IMR-90 (cell line): ENCODE measurements at regions not wholly inside any gene's neighbourhood (a gene's known extent, or its start where the extent isn't known, plus 50 kb on each side); places are given as distances from the start of the nearest gene placed in this dataset.
"Not testable (repeated sequence)": the region's sequence is repeated elsewhere in the genome, so short reads cannot be mapped to it uniquely, and the experiment has no call there.

ENCODE experiments used
- ATAC-seq: fragments of 200-7000 bp; cut with Tn5 transposase; 2 replicates; pipeline ENCODE4 v1.9.1; 2020; ENCODE audit warnings: low read depth, mild to moderate bottlenecking, moderate library complexity
- BruUV-seq: library from RNA; stranded (reverse); fragments of 400-500 nt; replicated peaks from 2 replicates; lab custom pipeline; 2021; lab: Mats Ljungman, UMichigan
- CTCF ChIA-PET: fragments of 300-600 bp; formaldehyde crosslinking; extraction: SDS; loops from one replicate; lab custom pipeline; 2021; ENCODE audit warnings: antibody characterized with exemption; lab: Yijun Ruan, JAX
- POLR2A ChIA-PET: fragments of 300-600 bp; sonication (Branson Sonifier 250); formaldehyde crosslinking; loops from one replicate; lab custom pipeline; 2022; ENCODE audit warnings: antibody characterized with exemption; ENCODE audit not compliant: unreplicated experiment; lab: Charles Lee
- DNase-seq: peaks from one replicate; pipeline ENCODE4 v3.0.0; 2013
- H2AFZ ChIP-seq: replicated peaks from 2 replicates; pipeline ENCODE3; 2013; ENCODE audit warnings: low read length, mild to moderate bottlenecking; ENCODE audit not compliant: poor library complexity
- H2AK5ac ChIP-seq: 2 replicates; pipeline ENCODE4 v1.6.1; 2013; ENCODE audit warnings: low read depth, low read length, inconsistent platforms
- H2AK9ac ChIP-seq: replicated peaks from 2 replicates; pipeline ENCODE3; 2013; ENCODE audit warnings: mild to moderate bottlenecking, low read depth, low read length, moderate library complexity; ENCODE audit not compliant: poor library complexity
- H2BK120ac ChIP-seq: 2 replicates; pipeline ENCODE4 v1.6.1; 2013; ENCODE audit warnings: low read depth, low read length, inconsistent platforms
- H2BK15ac ChIP-seq: 3 replicates; pipeline ENCODE4 v1.6.1; 2013; ENCODE audit warnings: low read depth, low read length, inconsistent platforms
- H2BK20ac ChIP-seq: 2 replicates; pipeline ENCODE4 v1.6.1; 2013; ENCODE audit warnings: low read depth, mild to moderate bottlenecking, inconsistent platforms, low read length, moderate library complexity
- H2BK5ac ChIP-seq: 2 replicates; pipeline ENCODE4 v1.6.1; 2013; ENCODE audit warnings: mild to moderate bottlenecking, low read depth, low read length, inconsistent platforms; ENCODE audit not compliant: poor library complexity, severe bottlenecking
- H3K14ac ChIP-seq: replicated peaks from 2 replicates; pipeline ENCODE4 v1.6.1; 2013; ENCODE audit warnings: low read depth, low read length, inconsistent platforms
- H3K18ac ChIP-seq: 2 replicates; pipeline ENCODE4 v1.6.1; 2013; ENCODE audit warnings: low read depth, low read length, control low read depth
- H3K23ac ChIP-seq: 2 replicates; pipeline ENCODE4 v1.6.1; 2013; ENCODE audit warnings: low read depth, low read length, inconsistent platforms
- H3K27ac ChIP-seq: 2 replicates; pipeline ENCODE4 v1.5.1; 2013; ENCODE audit warnings: mild to moderate bottlenecking, control low read depth, low read length; ENCODE audit not compliant: insufficient read depth
- H3K27me3 ChIP-seq: 2 replicates; pipeline ENCODE4 v1.6.1; 2013; ENCODE audit warnings: low read length; ENCODE audit not compliant: control insufficient read depth, insufficient read depth
- H3K36me3 ChIP-seq: 2 replicates; pipeline ENCODE4 v1.6.1; 2013; ENCODE audit warnings: low read length, mixed read lengths; ENCODE audit not compliant: control insufficient read depth, insufficient read depth
- H3K4ac ChIP-seq: 2 replicates; pipeline ENCODE4 v1.6.1; 2013; ENCODE audit warnings: low read depth, low read length, inconsistent platforms
- H3K4me1 ChIP-seq: 2 replicates; pipeline ENCODE4 v1.6.1; 2013; ENCODE audit warnings: low read length, mixed read lengths; ENCODE audit not compliant: control insufficient read depth, insufficient read depth
- H3K4me2 ChIP-seq: 2 replicates; pipeline ENCODE4 v1.6.1; 2013; ENCODE audit warnings: low read depth, mild to moderate bottlenecking, control low read depth, low read length, moderate library complexity
- H3K4me3 ChIP-seq: 2 replicates; pipeline ENCODE4 v1.5.1; 2013; ENCODE audit warnings: low read depth, mild to moderate bottlenecking, control low read depth, low read length, moderate library complexity; ENCODE audit not compliant: insufficient read depth
- H3K56ac ChIP-seq: 2 replicates; pipeline ENCODE4 v1.6.1; 2013; ENCODE audit warnings: low read length, inconsistent platforms; ENCODE audit not compliant: insufficient read depth; ENCODE audit errors: extremely low read depth
- H3K79me1 ChIP-seq, 2 experiments: 2 replicates each; pipeline ENCODE4 v1.6.1; 2013; ENCODE audit warnings: low read length in 2 of 2, inconsistent platforms in 1 of 2, low read depth in 1 of 2
- H3K9ac ChIP-seq: 2 replicates; pipeline ENCODE4 v1.6.1; 2013; ENCODE audit warnings: low read depth, low read length, control low read depth
- H3K9me1 ChIP-seq: 2 replicates; pipeline ENCODE4 v1.6.1; 2013; ENCODE audit warnings: low read length, inconsistent platforms; ENCODE audit not compliant: insufficient read depth
- H3K9me3 ChIP-seq: 2 replicates; pipeline ENCODE4 v1.6.1; 2013; ENCODE audit warnings: low read length; ENCODE audit not compliant: control insufficient read depth, insufficient read depth
- H4K20me1 ChIP-seq: 2 replicates; pipeline ENCODE4 v1.6.1; 2013; ENCODE audit warnings: low read length, inconsistent platforms; ENCODE audit not compliant: insufficient read depth
- H4K5ac ChIP-seq: 2 replicates; pipeline ENCODE4 v1.6.1; 2013; ENCODE audit warnings: mild to moderate bottlenecking, low read depth, low read length, control low read depth
- H4K8ac ChIP-seq, 2 experiments: 2 replicates each; pipeline ENCODE4 v1.6.1; 2013; ENCODE audit warnings: low read depth in 2 of 2, low read length in 2 of 2, control low read depth in 1 of 2, inconsistent platforms in 1 of 2
- H4K91ac ChIP-seq: 2 replicates; pipeline ENCODE4 v1.6.1; 2013; ENCODE audit warnings: low read depth, low read length, inconsistent platforms; ENCODE audit not compliant: insufficient read depth
- WGBS, 2 experiments: methylation state at CpG; one replicate each; pipeline versions ENCODE4 v1.1.5 to v1.1.7; 2013; ENCODE audit warnings: missing lambda C conversion rate in 2 of 2; ENCODE audit not compliant: insufficient read length in 1 of 2; ENCODE audit errors: extremely low coverage in 2 of 2; 5-methylcytosine and 5-hydroxymethylcytosine counted together
- dilution Hi-C: fragments of 300-500 bp; cut with HindIII; formaldehyde crosslinking; loops from one replicate; pipeline ENCODE4 v1.14.3; 2018; ENCODE audit warnings: low sequenced_read_pairs; ENCODE audit not compliant: unreplicated experiment
- in situ Hi-C: fragments of 300-500 bp; cut with MboI; formaldehyde crosslinking; loops from 3 replicates; pipeline ENCODE4 v1.14.3; 2019; ENCODE audit warnings: low sequenced_read_pairs, inconsistent platforms, mixed read lengths
- intact Hi-C: fragments of 100-400 bp; cut with micrococcal nuclease; formaldehyde crosslinking; loops from 2 replicates; pipeline ENCODE4 v1.10.0; 2022

GRCh38 chr6:86730772-86731171 lies 206.6 kb upstream of the HTR1E start:
- H2BK120ac ChIP-seq, H3K18ac ChIP-seq, H3K4me1 ChIP-seq, H3K79me1 ChIP-seq, H2AFZ ChIP-seq, H4K91ac ChIP-seq, H3K4me2 ChIP-seq, H3K9me1 ChIP-seq, H3K27me3 ChIP-seq, CTCF ChIA-PET, H3K27ac ChIP-seq, H4K20me1 ChIP-seq, H3K9me3 ChIP-seq, H2AK9ac ChIP-seq, H3K14ac ChIP-seq, H3K4me3 ChIP-seq, H4K5ac ChIP-seq, DNase-seq, ATAC-seq, H3K23ac ChIP-seq, POLR2A ChIA-PET, H2BK5ac ChIP-seq, intact Hi-C loops, H2BK15ac ChIP-seq, H3K36me3 ChIP-seq, dilution Hi-C loops, H4K8ac ChIP-seq, H3K56ac ChIP-seq, H3K9ac ChIP-seq, BruUV-seq, in situ Hi-C loops, H2BK20ac ChIP-seq, H2AK5ac ChIP-seq, H3K4ac ChIP-seq: not testable (repeated sequence)
- WGBS, 2 experiments: no CpG with 5 or more reads among the region's 4 CpGs
